GM12872 (cell line): ENCODE measurements at regions not wholly inside any gene's neighbourhood (a gene's known extent, or its start where the extent isn't known, plus 50 kb on each side); places are given as distances from the start of the nearest gene placed in this dataset.

Source experiments
- TF ChIP-seq, protein P1 (sequence below): IDR thresholded peaks from 3 replicates; pipeline ENCODE4 v1.5.1; 2011; ENCODE audit warnings: low read depth, mild to moderate bottlenecking, low read length, moderate library complexity; ENCODE audit not compliant: insufficient read depth

- TF ChIP-seq, protein P1, sequence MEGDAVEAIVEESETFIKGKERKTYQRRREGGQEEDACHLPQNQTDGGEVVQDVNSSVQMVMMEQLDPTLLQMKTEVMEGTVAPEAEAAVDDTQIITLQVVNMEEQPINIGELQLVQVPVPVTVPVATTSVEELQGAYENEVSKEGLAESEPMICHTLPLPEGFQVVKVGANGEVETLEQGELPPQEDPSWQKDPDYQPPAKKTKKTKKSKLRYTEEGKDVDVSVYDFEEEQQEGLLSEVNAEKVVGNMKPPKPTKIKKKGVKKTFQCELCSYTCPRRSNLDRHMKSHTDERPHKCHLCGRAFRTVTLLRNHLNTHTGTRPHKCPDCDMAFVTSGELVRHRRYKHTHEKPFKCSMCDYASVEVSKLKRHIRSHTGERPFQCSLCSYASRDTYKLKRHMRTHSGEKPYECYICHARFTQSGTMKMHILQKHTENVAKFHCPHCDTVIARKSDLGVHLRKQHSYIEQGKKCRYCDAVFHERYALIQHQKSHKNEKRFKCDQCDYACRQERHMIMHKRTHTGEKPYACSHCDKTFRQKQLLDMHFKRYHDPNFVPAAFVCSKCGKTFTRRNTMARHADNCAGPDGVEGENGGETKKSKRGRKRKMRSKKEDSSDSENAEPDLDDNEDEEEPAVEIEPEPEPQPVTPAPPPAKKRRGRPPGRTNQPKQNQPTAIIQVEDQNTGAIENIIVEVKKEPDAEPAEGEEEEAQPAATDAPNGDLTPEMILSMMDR, result no peak
These were observed 51.5 kb upstream of the PHF21B start for GRCh38 chr22:45061332-45061731.

GRCh38 chr22:45064313-45065278, 54.8 kb upstream of the PHF21B start:
- TF ChIP-seq, protein P1, result no peak

DNA sequence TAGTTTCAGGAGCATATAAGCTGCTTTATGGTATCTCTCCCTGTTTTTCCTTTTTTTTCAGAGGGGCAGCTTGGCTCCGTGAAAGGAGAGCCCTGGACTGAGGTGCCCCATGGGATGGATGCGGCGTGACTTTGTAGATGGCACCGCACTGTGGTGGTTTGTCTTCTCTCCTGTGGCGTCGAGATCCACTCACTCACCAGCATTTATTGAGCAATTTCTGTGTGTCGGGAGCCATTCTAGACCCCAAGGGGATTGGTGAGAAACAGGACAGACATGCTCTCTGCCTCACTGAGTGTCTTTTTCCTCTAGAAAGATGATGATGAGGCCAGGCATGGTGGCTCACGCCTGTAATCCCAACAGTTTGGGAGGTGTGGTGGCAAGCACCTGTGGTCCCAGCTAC, 55.9 kb upstream of the PHF21B start:
- TF ChIP-seq, protein P1, result no peak

DNA sequence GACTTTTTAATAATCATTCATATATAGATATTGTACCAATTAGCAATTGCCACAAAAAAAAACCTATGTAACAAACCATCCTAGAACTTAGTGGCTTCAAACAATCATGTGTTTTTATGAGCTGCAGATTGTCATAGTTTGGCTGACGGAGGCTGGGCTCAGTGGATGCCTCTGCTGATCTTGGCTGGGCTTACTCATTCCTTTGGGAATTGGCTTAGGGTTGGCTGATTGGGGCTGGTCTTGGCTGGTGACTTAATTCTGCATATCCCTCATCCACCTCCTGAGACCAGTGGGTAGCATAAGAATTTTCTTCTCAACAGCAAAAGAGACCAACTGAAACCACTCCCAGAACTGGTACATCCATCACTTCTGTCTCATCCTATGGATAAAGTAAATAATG, 57.9 kb upstream of the PHF21B start:
- TF ChIP-seq, protein P1, result no peak

- TF ChIP-seq, protein P1, result no peak
These were observed 60.1 kb upstream of the PHF21B start for GRCh38 chr22:45069925-45070324.

DNA sequence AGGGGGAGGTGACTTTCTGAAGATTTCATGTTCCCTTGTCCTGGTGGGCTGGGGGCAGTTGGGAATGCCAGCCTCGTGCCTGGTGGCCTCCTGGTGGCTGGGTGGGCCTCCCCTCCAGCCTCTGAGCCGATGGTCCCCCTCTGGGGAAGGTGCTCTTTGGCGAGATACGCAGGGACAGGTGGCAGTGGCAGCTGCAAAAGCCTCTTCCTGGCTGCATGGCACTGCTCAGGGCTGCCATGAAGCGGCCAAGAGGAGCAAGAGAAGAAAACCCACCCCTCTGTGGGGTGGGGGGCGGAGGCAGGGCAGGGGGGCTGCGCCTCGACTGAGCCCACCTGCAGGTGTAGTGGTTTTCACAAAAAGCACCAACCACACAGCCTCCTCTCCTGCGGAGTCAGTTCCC, 61.8 kb upstream of the PHF21B start:
- TF ChIP-seq, protein P1, result no peak

DNA sequence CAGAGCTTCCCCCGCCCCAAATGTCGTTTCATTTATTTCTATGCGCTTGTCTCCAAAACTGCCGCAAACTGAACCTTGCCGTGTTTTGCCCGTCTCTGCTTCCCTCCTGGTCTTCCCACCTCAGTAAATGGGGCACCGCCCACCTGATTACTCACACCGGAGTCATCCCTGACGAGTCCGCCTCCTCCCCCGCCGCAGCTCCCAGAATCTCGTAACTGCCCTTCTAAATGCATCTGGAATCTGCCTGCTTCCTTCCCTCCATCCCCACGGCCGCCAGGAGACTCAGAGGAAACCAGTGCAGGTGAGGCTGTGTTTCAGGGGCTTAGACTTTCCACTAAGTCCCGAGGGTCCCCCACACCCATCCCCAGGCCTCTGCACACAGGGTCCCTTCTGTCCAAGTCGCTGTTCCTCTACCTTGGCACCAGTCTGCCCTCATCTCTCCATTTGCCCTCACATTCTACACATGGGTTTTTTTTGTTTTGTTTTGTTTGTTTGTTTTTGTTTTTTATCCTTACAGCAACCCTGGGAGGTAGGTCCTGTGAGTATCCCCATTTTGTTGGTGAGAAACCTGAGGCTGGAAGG, 62.6 kb upstream of the PHF21B start:
- TF ChIP-seq, protein P1, result no peak
